ENCODE measurements at regions not wholly inside any gene's neighbourhood (a gene's known extent, or its start where the extent isn't known, plus 50 kb on each side); places are given as distances from the start of the nearest gene placed in this dataset.

- H3K27me3 ChIP-seq (ENCODE audit: low read length) = no peaks in the 10 kb centered on the region
Measured at GRCh38 chr13:40168425-40169166, 497.8 kb downstream of the FOXO1 start.

GRCh38 chr13:40169476-40169875 lies 497.0 kb downstream of the FOXO1 start:
- H3K79me2 ChIP-seq (ENCODE audit: insufficient read depth, low read length) = no peaks in the 10 kb centered on the region
- H3K36me3 ChIP-seq (ENCODE audit: low read length) = no peaks in the 10 kb centered on the region
- H3K27me3 ChIP-seq (ENCODE audit: low read length) = no peaks in the 10 kb centered on the region
- H3F3A ChIP-seq (ENCODE audit: insufficient read depth) = no peaks in the 10 kb centered on the region
- no peaks in the 10 kb centered on the region for H3K9me3 ChIP-seq (ENCODE audit: insufficient read depth, low read length)
- H3K9me2 ChIP-seq (replicated peaks; ENCODE audit: insufficient read depth, low read length) = no peaks in the 10 kb centered on the region
- H2AFZ ChIP-seq (ENCODE audit: low read depth, low read length, severe bottlenecking) = no peak overlapping the region
- H3K4me3 ChIP-seq (ENCODE audit: insufficient read depth, low read length, poor library complexity, severe bottlenecking) = no peak overlapping the region
- H3K9ac ChIP-seq (ENCODE audit: low read length) = no peak overlapping the region
- no peak overlapping the region for H3K4me2 ChIP-seq (ENCODE audit: low read depth, low read length, poor library complexity, severe bottlenecking)
- no peak overlapping the region for H3K27ac ChIP-seq (ENCODE audit: low read depth, low read length)
- no peaks in the 10 kb centered on the region for H4K20me1 ChIP-seq (ENCODE audit: low read depth, low read length)
- no peak for TF ChIP-seq CTCF (IDR thresholded peaks at IDR 0.05; ENCODE audit: insufficient read depth, low read length, poor library complexity, severe bottlenecking)
- no peak for TF ChIP-seq EZH2phosphoT487 (conservative IDR thresholded peaks at IDR 0.05; ENCODE audit: low read length)

More at GRCh38 chr13:40168425-40169166, 497.8 kb downstream of the FOXO1 start:
- Histone ChIP-seq H3K4me2 (ENCODE audit: low read depth, low read length, poor library complexity, severe bottlenecking) (no peak overlapping the region), H3F3A (ENCODE audit: insufficient read depth) (no peaks in the 10 kb centered on the region), H4K20me1 (ENCODE audit: low read depth, low read length) (no peaks in the 10 kb centered on the region), H3K9ac (ENCODE audit: low read length) (no peak overlapping the region), H3K27ac (ENCODE audit: low read depth, low read length) (no peak overlapping the region), H3K4me3 (ENCODE audit: insufficient read depth, low read length, poor library complexity, severe bottlenecking) (no peak overlapping the region), H3K79me2 (ENCODE audit: insufficient read depth, low read length) (no peaks in the 10 kb centered on the region), H2AFZ (ENCODE audit: low read depth, low read length, severe bottlenecking) (no peak overlapping the region), H3K9me2 (replicated peaks; ENCODE audit: insufficient read depth, low read length) (no peaks in the 10 kb centered on the region), H3K36me3 (ENCODE audit: low read length) (no peaks in the 10 kb centered on the region), H3K9me3 (ENCODE audit: insufficient read depth, low read length) (no peaks in the 10 kb centered on the region)
- TF ChIP-seq EZH2phosphoT487 (conservative IDR thresholded peaks at IDR 0.05; ENCODE audit: low read length) (no peak), CTCF (IDR thresholded peaks at IDR 0.05; ENCODE audit: insufficient read depth, low read length, poor library complexity, severe bottlenecking) (no peak)

- H3K27ac ChIP-seq (ENCODE audit: low read depth, low read length) = no peak overlapping the region
- H3K36me3 ChIP-seq (ENCODE audit: low read length) = no peaks in the 10 kb centered on the region
- H3F3A ChIP-seq (ENCODE audit: insufficient read depth) = no peaks in the 10 kb centered on the region
- no peaks in the 10 kb centered on the region for H3K9me2 ChIP-seq (replicated peaks; ENCODE audit: insufficient read depth, low read length)
- no peaks in the 10 kb centered on the region for H4K20me1 ChIP-seq (ENCODE audit: low read depth, low read length)
- H3K79me2 ChIP-seq (ENCODE audit: insufficient read depth, low read length) = no peaks in the 10 kb centered on the region
- H2AFZ ChIP-seq (ENCODE audit: low read depth, low read length, severe bottlenecking) = no peak overlapping the region
- no peak overlapping the region for H3K9ac ChIP-seq (ENCODE audit: low read length)
- TF ChIP-seq CTCF (IDR thresholded peaks at IDR 0.05; ENCODE audit: insufficient read depth, low read length, poor library complexity, severe bottlenecking) (no peak), EZH2phosphoT487 (conservative IDR thresholded peaks at IDR 0.05; ENCODE audit: low read length) (no peak)
- no peak overlapping the region for H3K4me3 ChIP-seq (ENCODE audit: insufficient read depth, low read length, poor library complexity, severe bottlenecking)
- no peaks in the 10 kb centered on the region for H3K27me3 ChIP-seq (ENCODE audit: low read length)
- no peak overlapping the region for H3K4me2 ChIP-seq (ENCODE audit: low read depth, low read length, poor library complexity, severe bottlenecking)
- H3K9me3 ChIP-seq (ENCODE audit: insufficient read depth, low read length) = no peaks in the 10 kb centered on the region
Measured at GRCh38 chr13:40170091-40170490, 496.4 kb downstream of the FOXO1 start.

Data from SU-DHL-6 (cell line).